PC-3 (cell line): ENCODE measurements at regions not wholly inside any gene's neighbourhood (a gene's known extent, or its start where the extent isn't known, plus 50 kb on each side); places are given as distances from the start of the nearest gene placed in this dataset.
A peak's percentile ranks its signal among the peaks of the same experiment; 100 is the strongest.

ENCODE experiments used
- ATAC-seq: fragments of 200-7000 bp; cut with Tn5 transposase; 2 replicates; pipeline ENCODE4 v1.9.1; 2020; ENCODE audit warnings: mild to moderate bottlenecking, moderate library complexity
- BruUV-seq: library from RNA; stranded (reverse); fragments of 400-500 nt; replicated peaks from 2 replicates; lab custom pipeline; 2021; lab: Mats Ljungman, UMichigan
- CTCF ChIA-PET: fragments of 300-600 bp; sonication (Branson Sonifier 250); formaldehyde crosslinking; loops from one replicate; lab custom pipeline; 2022; ENCODE audit warnings: antibody characterized with exemption; lab: Charles Lee
- POLR2A ChIA-PET: fragments of 300-600 bp; sonication (Branson Sonifier 250); formaldehyde crosslinking; loops from one replicate; lab custom pipeline; 2022; ENCODE audit warnings: antibody characterized with exemption; ENCODE audit not compliant: unreplicated experiment; lab: Charles Lee
- DNase-seq: peaks from one replicate; pipeline ENCODE4 v3.0.0-alpha.2; 2015
- H2AFZ ChIP-seq: fragments of 300-600 bp; sonication (generic); 2 replicates; pipeline ENCODE4 v1.6.0; 2016; ENCODE audit warnings: antibody characterized with exemption, low read length
- H3F3A ChIP-seq: fragments of 300-600 bp; sonication (generic); one replicate; pipeline ENCODE4 v1.6.0; 2017; ENCODE audit warnings: antibody characterized with exemption, low read length, control low read depth, mild to moderate bottlenecking; ENCODE audit not compliant: unreplicated experiment
- H3K27ac ChIP-seq: fragments of 300-600 bp; sonication (generic); 2 replicates; pipeline ENCODE4 v1.5.1; 2016; ENCODE audit warnings: mild to moderate bottlenecking, low read length
- H3K27me3 ChIP-seq: fragments of 300-600 bp; sonication (generic); 2 replicates; pipeline ENCODE4 v1.6.1; 2016; ENCODE audit warnings: low read length, mixed read lengths
- H3K36me3 ChIP-seq: fragments of 300-600 bp; sonication (generic); 2 replicates; pipeline ENCODE4 v1.6.1; 2016; ENCODE audit warnings: low read depth, mixed run types, low read length, mixed read lengths
- H3K4me1 ChIP-seq: fragments of 300-600 bp; sonication (generic); 2 replicates; pipeline ENCODE4 v1.5.1; 2016; ENCODE audit warnings: low read length; ENCODE audit not compliant: insufficient read depth
- H3K4me2 ChIP-seq: fragments of 300-600 bp; sonication (generic); 2 replicates; pipeline ENCODE4 v1.6.0; 2016; ENCODE audit warnings: low read length
- H3K4me3 ChIP-seq: fragments of 300-600 bp; sonication (generic); 2 replicates; pipeline ENCODE4 v1.5.1; 2016; ENCODE audit warnings: mild to moderate bottlenecking, low read length, mixed read lengths
- H3K79me2 ChIP-seq: fragments of 300-600 bp; sonication (generic); 2 replicates; pipeline ENCODE4 v1.6.1; 2017; ENCODE audit warnings: low read length, mixed read lengths
- H3K9ac ChIP-seq: fragments of 300-600 bp; sonication (generic); 2 replicates; pipeline ENCODE4 v1.6.0; 2016; ENCODE audit warnings: mild to moderate bottlenecking, low read length
- H3K9me2 ChIP-seq: fragments of 300-600 bp; sonication (generic); replicated peaks from 2 replicates; pipeline ENCODE4 v1.6.1; 2016; ENCODE audit warnings: mixed run types, low read length, mixed read lengths
- H3K9me3 ChIP-seq: fragments of 300-600 bp; sonication (generic); 2 replicates; pipeline ENCODE4 v1.6.1; 2016; ENCODE audit warnings: low read length, mixed read lengths
- H4K20me1 ChIP-seq: fragments of 300-600 bp; sonication (generic); 2 replicates; pipeline ENCODE4 v1.6.1; 2016; ENCODE audit warnings: low read length, mixed read lengths
- CTCF ChIP-seq: fragments of 300-600 bp; sonication (generic); conservative IDR thresholded peaks from 2 replicates; pipeline ENCODE4 v1.5.1; 2017; ENCODE audit warnings: antibody characterized with exemption, low read depth, mild to moderate bottlenecking, low read length
- EZH2 ChIP-seq: fragments of 300-600 bp; sonication (generic); IDR thresholded peaks from one replicate; pipeline ENCODE4 v1.6.1; 2017; ENCODE audit warnings: antibody characterized with exemption, mild to moderate bottlenecking, low read length; ENCODE audit not compliant: unreplicated experiment
- EZH2phosphoT487 ChIP-seq: fragments of 300-600 bp; sonication (generic); IDR thresholded peaks from 2 replicates; pipeline ENCODE4 v1.6.1; 2018; ENCODE audit warnings: mild to moderate bottlenecking, antibody characterized with exemption, low read length, borderline replicate concordance
- intact Hi-C: fragments of 100-400 bp; cut with micrococcal nuclease; formaldehyde crosslinking; loops from 2 replicates; pipeline ENCODE4 v1.9.0; 2023

- ATAC-seq (no peak), DNase-seq (no peak)
- Histone ChIP-seq H3K27me3 (peaks cover 6% of the 10 kb centered on the region), H3F3A (no peaks in the 10 kb centered on the region), H3K9me2 (no peaks in the 10 kb centered on the region), H3K4me2 (no peak overlapping the region), H3K36me3 (no peaks in the 10 kb centered on the region), H4K20me1 (no peaks in the 10 kb centered on the region), H3K9ac (no peak overlapping the region), H3K4me3 (no peak overlapping the region), H3K4me1 (no peaks in the 10 kb centered on the region), H3K27ac (no peak overlapping the region), H3K9me3 (no peaks in the 10 kb centered on the region), H2AFZ (no peak overlapping the region), H3K79me2 (no peaks in the 10 kb centered on the region)
- BruUV-seq: no TSS peak
- TF ChIP-seq EZH2phosphoT487 (no peak), CTCF (no peak), EZH2 (no peak)
- intact Hi-C loops: no loop called here
- ChIA-PET CTCF (no interaction called here), POLR2A (no interaction called here)
These were observed 1308.0 kb downstream of the CDH11 start for GRCh38 chr16:63813862-63814261.

- no peaks in the 10 kb centered on the region for H3K4me1 ChIP-seq
- H3K27ac ChIP-seq: no peak overlapping the region
- no peak overlapping the region for H2AFZ ChIP-seq
- H3K9me2 ChIP-seq: no peaks in the 10 kb centered on the region
- H3K4me3 ChIP-seq: no peak overlapping the region
- ATAC-seq (no peak), DNase-seq (no peak)
- no TSS peak for BruUV-seq
- no peak overlapping the region for H3K9ac ChIP-seq
- no peaks in the 10 kb centered on the region for H3F3A ChIP-seq
- no peaks in the 10 kb centered on the region for H3K36me3 ChIP-seq
- no peak overlapping the region for H3K4me2 ChIP-seq
- TF ChIP-seq CTCF (no peak), EZH2 (no peak), EZH2phosphoT487 (no peak)
- peaks cover 11% of the 10 kb centered on the region for H3K27me3 ChIP-seq
- POLR2A ChIA-PET: no interaction called here
- no peaks in the 10 kb centered on the region for H4K20me1 ChIP-seq
- intact Hi-C loops: no loop called here
- no peaks in the 10 kb centered on the region for H3K9me3 ChIP-seq
- CTCF ChIA-PET: no interaction called here
- H3K79me2 ChIP-seq: no peaks in the 10 kb centered on the region
These were observed 1313.1 kb downstream of the CDH11 start for GRCh38 chr16:63808730-63809129.

- POLR2A ChIA-PET: no interaction called here
These were observed 1314.9 kb downstream of the CDH11 start for GRCh38 chr16:63806794-63807506.

More at GRCh38 chr16:63806794-63807506, 1314.9 kb downstream of the CDH11 start:
- no peaks in the 10 kb centered on the region for H3K79me2 ChIP-seq
- DNase-seq (peak; percentile 22), ATAC-seq (no peak)
- BruUV-seq: no TSS peak
- no peak overlapping the region for H3K4me3 ChIP-seq
- no peaks in the 10 kb centered on the region for H4K20me1 ChIP-seq
- no peak overlapping the region for H3K9ac ChIP-seq
- H2AFZ ChIP-seq: no peak overlapping the region
- TF ChIP-seq CTCF (no peak), EZH2 (no peak), EZH2phosphoT487 (no peak)
- H3K27me3 ChIP-seq: peaks cover 17% of the 10 kb centered on the region
- no peak overlapping the region for H3K4me2 ChIP-seq
- H3K27ac ChIP-seq: no peak overlapping the region
- H3K4me1 ChIP-seq: no peaks in the 10 kb centered on the region
- intact Hi-C loops: no loop called here
- H3K36me3 ChIP-seq: no peaks in the 10 kb centered on the region
- no peaks in the 10 kb centered on the region for H3K9me2 ChIP-seq
- H3K9me3 ChIP-seq: no peaks in the 10 kb centered on the region
- CTCF ChIA-PET: no interaction called here
- H3F3A ChIP-seq: no peaks in the 10 kb centered on the region
